ENCODE measurements at regions not wholly inside any gene's neighbourhood (a gene's known extent, or its start where the extent isn't known, plus 50 kb on each side); places are given as distances from the start of the nearest gene placed in this dataset.

- no peak for TF ChIP-seq CTCF (IDR thresholded peaks at IDR 0.05; ENCODE audit: low read depth, low read length, missing control alignments)
- DNase-seq (ENCODE audit: low read depth) = no peak
- no peak overlapping the region for H3K4me3 ChIP-seq (ENCODE audit: low read depth, low read length)
Measured at GRCh38 chr7:42373285-42373684, 136.3 kb upstream of the GLI3 start.

- TF ChIP-seq CTCF (IDR thresholded peaks at IDR 0.05; ENCODE audit: low read depth, low read length, missing control alignments) = no peak
- no peak overlapping the region for H3K4me3 ChIP-seq (ENCODE audit: low read depth, low read length)
- no peak for DNase-seq (ENCODE audit: low read depth)
Measured at GRCh38 chr7:42372479-42372878, 135.5 kb upstream of the GLI3 start.

GRCh38 chr7:42359946-42360345 is 122.9 kb upstream of the GLI3 start:
- H3K4me3 ChIP-seq (ENCODE audit: low read depth, low read length) = no peak overlapping the region
- DNase-seq (ENCODE audit: low read depth) = no peak
- no peak for TF ChIP-seq CTCF (IDR thresholded peaks at IDR 0.05; ENCODE audit: low read depth, low read length, missing control alignments)

GRCh38 chr7:42351316-42351935 is 114.4 kb upstream of the GLI3 start:
- no peak for TF ChIP-seq CTCF (IDR thresholded peaks at IDR 0.05; ENCODE audit: low read depth, low read length, missing control alignments)
- DNase-seq (ENCODE audit: low read depth) = no peak
- H3K4me3 ChIP-seq (ENCODE audit: low read depth, low read length) = no peak overlapping the region

- DNase-seq (ENCODE audit: low read depth) = no peak
- no peak for TF ChIP-seq CTCF (IDR thresholded peaks at IDR 0.05; ENCODE audit: low read depth, low read length, missing control alignments)
- H3K4me3 ChIP-seq (ENCODE audit: low read depth, low read length) = no peak overlapping the region
Measured at GRCh38 chr7:42350801-42351200, 113.8 kb upstream of the GLI3 start.

- no peak for TF ChIP-seq CTCF (IDR thresholded peaks at IDR 0.05; ENCODE audit: low read depth, low read length, missing control alignments)
- no peak overlapping the region for H3K4me3 ChIP-seq (ENCODE audit: low read depth, low read length)
- no peak for DNase-seq (ENCODE audit: low read depth)
Measured at GRCh38 chr7:42348631-42349030, 111.6 kb upstream of the GLI3 start.

GRCh38 chr7:42348071-42348470 is 111.1 kb upstream of the GLI3 start:
- no peak for TF ChIP-seq CTCF (IDR thresholded peaks at IDR 0.05; ENCODE audit: low read depth, low read length, missing control alignments)
- H3K4me3 ChIP-seq (ENCODE audit: low read depth, low read length) = no peak overlapping the region
- DNase-seq (ENCODE audit: low read depth) = no peak

All from GM12864 (cell line).